ENCODE measurements at regions not wholly inside any gene's neighbourhood (a gene's known extent, or its start where the extent isn't known, plus 50 kb on each side); places are given as distances from the start of the nearest gene placed in this dataset.

- no peak for TF ChIP-seq POLR2A (IDR thresholded peaks at IDR 0.05)
- TF ChIP-seq CTCF (IDR thresholded peaks at IDR 0.05), result no peak
Observed at GRCh38 chr7:17029150-17029549, 147.4 kb upstream of the AGR3 start.

Data from vagina (tissue), 2 donors.